HCT116 (cell line): ENCODE measurements at regions not wholly inside any gene's neighbourhood (a gene's known extent, or its start where the extent isn't known, plus 50 kb on each side); places are given as distances from the start of the nearest gene placed in this dataset.

Experiments used
- EGR1 ChIP-seq: IDR thresholded peaks from 2 replicates; pipeline ENCODE4 v1.6.1; 2012; ENCODE audit warnings: low read depth
- EZH2 ChIP-seq: fragments of 200-600 bp; sonication (generic); IDR thresholded peaks from 2 replicates; pipeline ENCODE4 v1.6.1; 2017; ENCODE audit warnings: antibody characterized with exemption, mixed run types
- EZH2phosphoT487 ChIP-seq: fragments of 200-600 bp; IDR thresholded peaks from 2 replicates; pipeline ENCODE4 v1.6.1; 2018; ENCODE audit warnings: antibody characterized with exemption, borderline replicate concordance
- FOSL1 ChIP-seq: IDR thresholded peaks from 2 replicates; pipeline ENCODE4 v1.6.1; 2012; ENCODE audit warnings: low read depth
- JUND ChIP-seq: IDR thresholded peaks from 2 replicates; pipeline ENCODE4 v1.6.1; 2012
- POLR2A ChIP-seq: IDR thresholded peaks from 2 replicates; pipeline ENCODE4 v1.7.0; 2011; ENCODE audit warnings: borderline replicate concordance; ENCODE audit not compliant: insufficient read depth, insufficient read length; ENCODE audit errors: extremely low read depth
- POLR2AphosphoS5 ChIP-seq: IDR thresholded peaks from 2 replicates; pipeline ENCODE4 v1.6.1; 2011; ENCODE audit warnings: mild to moderate bottlenecking, low read depth, low read length, moderate library complexity
- RAD21 ChIP-seq: IDR thresholded peaks from 2 replicates; pipeline ENCODE4 v1.6.1; 2012; ENCODE audit warnings: low read depth, mild to moderate bottlenecking
- TCF7L2 ChIP-seq: IDR thresholded peaks from 2 replicates; pipeline ENCODE4 v1.7.0; 2011; ENCODE audit warnings: borderline replicate concordance, inconsistent platforms; ENCODE audit not compliant: insufficient read depth, insufficient read length; ENCODE audit errors: extremely low read depth
- TF ChIP-seq, protein P1 (sequence below), 3 experiments: fragments of 200-600 bp in 1 of 3; sonication (generic) in 1 of 3; IDR thresholded peaks in 2 of 3; conservative IDR thresholded peaks in 1 of 3; 2 replicates each; pipeline ENCODE4 v1.5.1; 2012 to 2017; ENCODE audit warnings: low read depth in 2 of 3, low read length in 2 of 3, antibody characterized with exemption in 1 of 3, borderline replicate concordance in 1 of 3, control low read depth in 1 of 3, mild to moderate bottlenecking in 1 of 3, mixed read lengths in 1 of 3, mixed run types in 1 of 3, moderate library complexity in 1 of 3; ENCODE audit not compliant: insufficient read depth in 1 of 3
- TF ChIP-seq, protein P2 (sequence below): IDR thresholded peaks from 2 replicates; pipeline ENCODE4 v1.6.1; 2012
- TF ChIP-seq, protein P3 (sequence below): IDR thresholded peaks from 2 replicates; pipeline ENCODE4 v1.6.1; 2012

GRCh38 chr5:3853362-3853761, 257.7 kb downstream of the IRX1 start:
- TF ChIP-seq EZH2 = no peak
- no peak for TF ChIP-seq POLR2A
- TF ChIP-seq, protein P1, sequence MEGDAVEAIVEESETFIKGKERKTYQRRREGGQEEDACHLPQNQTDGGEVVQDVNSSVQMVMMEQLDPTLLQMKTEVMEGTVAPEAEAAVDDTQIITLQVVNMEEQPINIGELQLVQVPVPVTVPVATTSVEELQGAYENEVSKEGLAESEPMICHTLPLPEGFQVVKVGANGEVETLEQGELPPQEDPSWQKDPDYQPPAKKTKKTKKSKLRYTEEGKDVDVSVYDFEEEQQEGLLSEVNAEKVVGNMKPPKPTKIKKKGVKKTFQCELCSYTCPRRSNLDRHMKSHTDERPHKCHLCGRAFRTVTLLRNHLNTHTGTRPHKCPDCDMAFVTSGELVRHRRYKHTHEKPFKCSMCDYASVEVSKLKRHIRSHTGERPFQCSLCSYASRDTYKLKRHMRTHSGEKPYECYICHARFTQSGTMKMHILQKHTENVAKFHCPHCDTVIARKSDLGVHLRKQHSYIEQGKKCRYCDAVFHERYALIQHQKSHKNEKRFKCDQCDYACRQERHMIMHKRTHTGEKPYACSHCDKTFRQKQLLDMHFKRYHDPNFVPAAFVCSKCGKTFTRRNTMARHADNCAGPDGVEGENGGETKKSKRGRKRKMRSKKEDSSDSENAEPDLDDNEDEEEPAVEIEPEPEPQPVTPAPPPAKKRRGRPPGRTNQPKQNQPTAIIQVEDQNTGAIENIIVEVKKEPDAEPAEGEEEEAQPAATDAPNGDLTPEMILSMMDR (IDR thresholded peaks at IDR 0.05 in 2 of 3, conservative IDR thresholded peaks at IDR 0.05 in 1 of 3; ENCODE audit: borderline replicate concordance in 1 of 3, insufficient read depth in 1 of 3, low read depth in 2 of 3, low read length in 2 of 3) = no peak
- no peak for TF ChIP-seq EGR1
- TF ChIP-seq FOSL1 = no peak
- TF ChIP-seq EZH2phosphoT487 = no peak
- TF ChIP-seq, protein P2, sequence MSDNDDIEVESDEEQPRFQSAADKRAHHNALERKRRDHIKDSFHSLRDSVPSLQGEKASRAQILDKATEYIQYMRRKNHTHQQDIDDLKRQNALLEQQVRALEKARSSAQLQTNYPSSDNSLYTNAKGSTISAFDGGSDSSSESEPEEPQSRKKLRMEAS = no peak
- TF ChIP-seq, protein P3, sequence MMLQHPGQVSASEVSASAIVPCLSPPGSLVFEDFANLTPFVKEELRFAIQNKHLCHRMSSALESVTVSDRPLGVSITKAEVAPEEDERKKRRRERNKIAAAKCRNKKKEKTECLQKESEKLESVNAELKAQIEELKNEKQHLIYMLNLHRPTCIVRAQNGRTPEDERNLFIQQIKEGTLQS = no peak
- TF ChIP-seq POLR2AphosphoS5 = no peak
- no peak for TF ChIP-seq JUND
- TF ChIP-seq RAD21 = no peak
- no peak for TF ChIP-seq TCF7L2
